ENCODE measurements at regions not wholly inside any gene's neighbourhood (a gene's known extent, or its start where the extent isn't known, plus 50 kb on each side); places are given as distances from the start of the nearest gene placed in this dataset.

DNA sequence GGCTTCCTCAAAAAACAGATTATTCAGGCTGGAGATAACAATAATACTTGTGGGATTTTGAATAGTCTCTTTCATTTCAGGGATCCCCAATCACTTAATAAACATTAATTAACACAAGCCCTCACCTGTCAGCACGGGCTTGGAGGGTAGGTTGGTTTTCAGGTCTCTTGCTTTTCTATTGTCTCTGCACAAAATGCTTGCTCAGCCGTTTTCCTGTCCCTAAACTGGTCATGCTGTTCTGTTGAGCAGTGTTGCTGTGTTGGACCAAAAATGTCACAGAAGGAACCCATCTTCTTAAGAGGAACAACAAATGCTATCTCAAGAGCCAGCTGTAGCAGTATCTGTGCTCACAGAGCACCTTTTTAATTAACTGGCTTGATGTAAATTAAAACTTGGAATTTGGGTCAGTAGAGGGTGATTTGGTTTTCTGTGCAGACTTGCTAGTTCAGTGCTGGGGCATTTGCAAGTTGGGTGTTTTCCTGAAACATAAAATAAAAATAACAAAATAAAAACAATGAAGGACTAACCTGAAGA lies 231.8 kb upstream of the CRY1 start:
- DNase-seq, result no peak

DNA sequence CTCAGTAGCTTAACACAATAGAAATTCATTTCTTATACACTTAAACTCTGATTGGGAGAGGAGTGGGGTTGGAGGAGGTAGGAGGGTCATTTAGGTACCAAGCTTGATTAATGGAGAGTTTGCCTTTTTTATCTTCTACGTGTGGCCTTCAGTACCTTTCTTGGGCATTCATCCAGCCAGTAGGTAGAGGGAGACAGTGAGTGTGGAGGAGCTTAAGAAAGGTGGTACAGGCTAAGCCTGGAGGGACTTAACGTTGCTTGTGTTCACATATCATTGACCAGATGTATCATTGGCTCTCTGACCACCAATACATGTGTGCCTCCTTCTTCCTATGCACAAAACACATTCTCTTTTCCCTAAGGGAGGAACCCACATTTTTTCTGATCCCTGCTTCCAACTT lies 232.9 kb upstream of the CRY1 start:
- no peak for DNase-seq

DNA sequence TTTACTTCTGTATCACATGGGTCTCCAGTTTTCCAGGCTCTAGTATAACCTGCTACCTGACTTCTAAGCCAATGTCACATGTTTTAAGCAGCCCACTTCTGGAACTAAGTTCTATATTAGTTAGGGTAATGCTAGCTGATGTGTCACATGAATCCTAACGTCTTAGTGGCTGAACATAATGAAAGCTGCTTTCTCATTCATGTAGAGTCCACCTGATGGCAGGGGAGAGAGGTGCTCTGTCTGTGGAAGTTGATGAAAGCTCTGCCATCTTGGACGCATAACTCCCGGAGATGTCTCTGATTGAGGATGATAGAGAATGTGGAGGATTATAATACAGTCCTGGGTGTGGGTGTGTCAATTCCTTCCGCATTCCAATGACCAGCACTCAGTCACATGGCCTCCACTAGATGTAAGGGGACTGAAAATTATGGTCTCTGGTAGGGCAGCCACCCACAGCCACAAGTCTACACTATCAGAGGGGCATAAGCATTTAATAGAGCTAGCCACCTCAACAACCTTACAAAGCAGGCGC lies 234.4 kb upstream of the CRY1 start:
- peak; percentile 26 for DNase-seq

GRCh38 chr12:107328442-107329133 lies 235.2 kb upstream of the CRY1 start:
- DNase-seq, result peak; percentile 84

DNA sequence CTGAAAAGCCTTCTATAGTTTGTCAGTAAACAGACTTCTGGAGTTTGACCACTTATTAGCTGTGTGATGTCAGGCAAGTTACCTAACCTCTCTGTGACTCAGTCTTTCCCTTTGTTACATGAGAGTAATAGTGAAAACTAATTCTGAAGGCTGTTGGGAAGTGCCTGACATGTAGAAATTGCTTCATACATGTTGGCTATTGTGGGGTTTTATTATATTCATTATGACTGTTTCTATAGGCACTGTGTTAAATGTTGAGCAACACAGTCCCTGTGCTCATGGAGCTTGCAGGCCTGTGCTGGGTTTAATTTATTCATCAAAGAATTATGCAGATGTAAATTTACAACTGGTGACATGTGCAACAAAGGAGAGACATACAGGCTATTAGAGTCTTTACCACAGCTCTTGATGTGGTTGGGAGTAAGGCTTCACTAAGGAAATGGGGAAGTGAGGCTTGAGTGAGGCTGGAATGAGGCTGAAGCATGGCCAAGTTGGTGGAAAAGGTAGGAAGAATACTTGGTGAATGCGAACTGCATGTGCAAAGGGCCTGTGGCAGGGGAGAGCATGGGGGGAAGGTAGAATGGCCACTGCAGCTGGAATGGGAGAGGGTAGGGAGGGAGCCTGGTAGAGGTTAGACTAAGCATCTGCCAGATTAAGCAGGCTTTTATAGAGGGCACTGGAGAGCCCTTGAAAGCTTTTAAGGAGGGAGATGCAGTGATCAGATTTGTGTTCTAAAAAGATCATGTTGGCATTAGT lies 236.4 kb upstream of the CRY1 start:
- peak; percentile 97 for DNase-seq

DNA sequence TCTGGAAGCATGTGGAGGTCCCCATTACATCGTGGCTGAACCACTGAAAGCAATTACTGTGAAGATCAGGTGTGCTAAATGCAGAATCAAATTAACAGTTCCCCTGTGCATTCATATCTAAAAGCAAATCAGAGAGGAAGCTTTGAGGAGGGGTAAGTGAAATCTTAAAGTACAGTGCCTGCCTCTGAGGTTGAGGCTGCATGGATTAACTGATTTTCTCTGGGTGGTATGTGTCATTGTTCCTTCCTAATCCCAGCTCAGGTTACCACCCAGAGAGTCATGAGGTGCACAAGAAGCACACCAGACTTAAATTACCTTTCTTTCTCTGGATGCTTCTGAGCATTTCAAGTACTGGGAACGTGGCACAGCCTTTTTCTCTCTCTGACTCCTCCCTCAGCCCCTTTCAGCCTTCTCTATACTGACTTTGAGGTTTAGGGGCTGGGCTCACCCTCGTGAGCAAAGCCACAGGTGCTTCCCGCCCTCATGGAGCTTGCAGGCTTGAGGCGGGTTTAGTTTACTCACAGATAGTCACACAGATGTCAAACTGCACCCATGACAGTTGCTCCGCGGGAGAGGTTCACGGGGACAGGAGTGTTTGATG lies 237.6 kb upstream of the CRY1 start:
- DNase-seq, result no peak

GRCh38 chr12:107331471-107331870 lies 238.1 kb upstream of the CRY1 start:
- DNase-seq, result no peak

DNA sequence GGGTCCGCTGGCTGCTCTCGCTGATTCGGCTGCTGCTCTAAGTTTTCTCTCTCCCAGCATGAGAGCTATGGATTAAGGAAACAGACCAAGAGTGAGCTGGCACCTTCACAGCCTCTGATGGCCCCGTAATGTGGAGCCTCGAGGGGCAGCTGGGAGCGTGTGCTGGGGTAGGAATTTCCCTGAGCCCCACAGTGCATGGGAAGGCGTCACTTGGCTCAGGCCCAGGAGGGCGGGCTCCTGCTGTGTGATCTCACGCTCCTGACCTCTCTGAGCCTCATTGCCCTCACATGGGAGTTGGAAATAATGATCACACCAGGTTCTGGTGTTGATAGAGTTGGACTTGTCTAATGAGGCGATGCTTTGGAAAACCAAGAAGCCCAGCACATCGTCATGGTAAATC lies 238.6 kb upstream of the CRY1 start:
- DNase-seq, result no peak

DNA sequence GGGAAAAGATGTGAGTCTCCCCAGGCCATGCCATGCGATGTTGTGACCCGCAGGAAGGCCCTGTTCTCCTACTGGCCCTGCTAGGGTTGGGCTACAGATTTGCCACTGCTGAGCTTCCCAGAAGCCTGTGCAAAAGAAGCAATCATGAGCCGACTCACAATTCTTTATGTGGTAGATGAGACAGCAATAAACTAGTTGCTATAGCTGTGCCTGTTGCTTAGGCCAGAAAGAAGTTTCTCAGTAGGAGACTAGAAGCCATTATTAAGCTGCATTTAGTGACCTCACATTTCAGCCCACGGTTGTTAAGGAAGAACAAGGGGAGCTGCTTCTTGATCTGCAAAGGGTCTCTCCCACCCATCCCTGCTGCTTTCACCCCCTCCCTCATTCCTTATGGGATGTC lies 239.4 kb upstream of the CRY1 start:
- DNase-seq, result no peak

DNA sequence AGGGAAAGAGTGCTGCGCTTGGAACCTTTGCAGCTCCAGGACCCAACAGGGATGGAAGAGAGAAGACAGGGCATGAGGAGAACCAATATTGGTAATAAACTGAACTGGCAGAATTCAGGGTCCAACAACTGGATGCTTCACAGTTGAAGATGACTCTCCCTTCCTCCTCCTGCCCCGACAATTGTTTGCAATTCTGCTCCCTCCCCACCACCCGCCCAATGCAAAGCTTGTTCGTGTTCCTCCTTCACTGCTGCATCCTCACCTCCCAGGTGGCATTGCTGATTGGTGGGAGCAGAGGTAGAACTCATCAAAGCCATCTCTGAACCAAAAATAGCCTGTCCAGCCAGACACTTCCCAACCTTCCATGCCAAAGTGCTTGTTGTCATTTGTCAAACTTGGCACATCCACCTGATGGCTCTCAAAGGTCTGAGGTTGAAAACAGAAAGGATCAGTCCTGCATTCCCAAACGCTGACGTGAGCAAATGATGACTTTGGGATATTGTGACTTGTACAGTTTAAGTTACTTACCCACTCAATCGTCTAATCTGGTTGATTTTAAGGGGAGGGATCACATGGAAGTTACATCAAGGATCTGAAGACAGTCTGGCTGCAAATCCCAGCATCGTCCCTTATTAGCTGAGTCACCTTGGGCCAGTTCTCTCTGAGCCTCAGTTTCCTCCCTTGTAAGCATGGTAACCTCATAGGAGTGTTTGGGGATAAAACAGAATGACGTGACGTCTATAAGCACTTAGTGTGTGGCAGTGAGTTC lies 242.6 kb upstream of the CRY1 start:
- DNase-seq, result no peak

GRCh38 chr12:107336695-107337094 lies 243.3 kb upstream of the CRY1 start:
- no peak for DNase-seq

DNA sequence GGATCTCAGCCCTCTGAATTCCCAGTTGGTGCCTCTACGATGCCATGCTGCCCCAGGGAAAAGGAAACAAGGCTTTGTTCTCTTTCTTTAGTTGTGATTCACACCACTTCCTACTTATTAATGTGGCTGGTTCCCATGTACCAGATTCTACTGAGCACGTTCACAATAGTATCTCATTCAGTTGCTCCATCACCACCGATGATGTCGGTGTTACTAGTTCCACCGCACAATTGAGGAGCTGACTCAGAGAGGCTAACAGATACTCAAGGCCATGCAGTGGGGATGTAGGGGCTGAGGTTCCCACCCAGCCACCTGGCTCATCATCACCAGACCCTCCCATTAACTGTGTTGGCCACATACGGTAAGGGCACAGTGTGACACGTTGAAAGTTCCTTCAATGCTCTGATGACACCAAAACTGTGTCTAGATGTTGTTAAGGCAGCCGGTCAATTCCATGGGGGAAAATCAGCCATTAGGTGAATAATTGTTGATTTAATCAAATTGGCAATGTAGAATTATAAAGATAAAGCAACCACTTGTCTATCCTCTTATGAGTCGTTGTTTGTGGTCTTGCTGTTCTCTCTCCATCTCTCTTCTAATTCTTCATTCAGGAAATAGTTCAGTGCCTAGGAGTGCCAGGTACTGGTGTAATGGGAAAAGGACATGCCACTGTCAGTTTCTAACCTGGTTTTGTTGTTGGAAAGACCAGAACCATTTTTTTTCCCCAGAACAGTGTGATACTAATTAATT lies 244.2 kb upstream of the CRY1 start:
- peak; percentile 76 for DNase-seq

DNA sequence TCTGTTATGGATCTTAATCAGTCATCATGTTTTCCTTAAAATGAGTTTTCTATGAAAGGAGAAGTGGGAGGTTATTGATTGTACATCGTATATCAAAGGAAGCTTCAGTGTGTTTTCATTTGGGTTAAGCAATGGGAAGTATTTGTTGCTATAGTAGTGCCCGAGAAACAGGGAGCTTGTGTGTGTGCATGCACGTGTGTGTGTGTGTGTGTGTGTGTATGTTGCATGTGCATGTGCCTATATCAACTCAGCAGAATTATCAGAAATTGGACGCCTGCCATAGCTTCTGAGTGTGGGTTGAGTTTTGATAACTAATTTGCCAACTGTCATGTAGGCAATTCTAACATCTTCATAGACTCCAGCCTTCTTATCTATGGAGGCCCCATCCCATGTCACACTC lies 246.1 kb upstream of the CRY1 start:
- DNase-seq, result no peak

DNA sequence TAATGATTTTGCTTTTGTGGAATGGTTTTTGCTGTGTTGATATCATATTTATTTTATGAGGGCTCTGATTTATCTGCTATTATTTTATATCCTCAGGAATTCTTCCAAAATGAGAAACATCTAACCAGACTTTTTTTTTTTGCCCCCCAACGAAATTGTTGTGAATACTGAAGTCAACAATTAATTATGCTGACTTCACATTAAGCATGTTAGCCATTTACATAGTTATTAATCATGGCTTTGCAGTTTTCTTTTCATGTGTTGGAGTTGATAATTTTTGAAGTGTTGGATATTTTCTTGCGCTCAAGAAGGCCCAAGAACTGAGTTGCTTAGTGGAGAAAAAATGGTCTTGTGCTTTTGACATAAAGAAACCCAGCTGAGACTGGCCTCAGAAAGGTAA lies 246.6 kb upstream of the CRY1 start:
- no peak for DNase-seq

- DNase-seq, result no peak
Measured at GRCh38 chr12:107340898-107341297, 247.5 kb upstream of the CRY1 start.

DNA sequence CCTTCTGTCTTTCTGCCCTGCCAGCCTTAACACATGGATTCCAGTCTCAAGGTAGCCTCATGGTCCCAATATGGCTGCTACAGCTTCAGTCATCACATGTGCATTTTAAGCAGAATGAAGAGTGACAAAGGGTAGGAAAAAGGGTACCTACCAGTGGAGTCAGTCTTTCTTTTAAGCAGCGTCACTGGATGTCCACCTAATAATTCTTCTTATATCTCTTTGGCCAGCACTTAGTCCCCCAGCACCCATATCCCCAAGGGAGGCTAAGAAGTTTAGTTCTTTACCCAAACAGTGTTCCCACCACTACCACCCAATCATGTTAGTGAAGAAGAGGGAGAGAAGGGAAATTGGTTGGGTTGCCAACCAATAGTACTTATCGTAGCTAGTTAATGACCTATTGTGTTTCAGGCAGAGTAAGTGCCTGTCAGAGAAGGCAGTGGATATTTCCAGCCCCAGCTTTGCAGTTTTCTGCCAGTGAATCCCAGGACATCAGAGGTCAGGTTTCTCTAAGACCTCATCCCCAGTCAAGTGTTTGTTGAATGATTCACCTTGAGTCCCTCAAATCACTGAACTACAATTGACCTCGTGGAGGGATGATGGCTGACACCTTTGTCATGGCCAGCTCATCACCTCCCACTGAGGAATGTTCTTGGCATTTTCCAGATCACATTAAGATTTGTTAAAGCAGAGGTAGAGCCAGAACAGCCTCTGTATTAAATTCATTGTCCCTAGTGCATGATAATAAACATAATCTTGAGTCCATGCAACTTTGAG lies 250.9 kb upstream of the CRY1 start:
- DNase-seq, result no peak

DNA sequence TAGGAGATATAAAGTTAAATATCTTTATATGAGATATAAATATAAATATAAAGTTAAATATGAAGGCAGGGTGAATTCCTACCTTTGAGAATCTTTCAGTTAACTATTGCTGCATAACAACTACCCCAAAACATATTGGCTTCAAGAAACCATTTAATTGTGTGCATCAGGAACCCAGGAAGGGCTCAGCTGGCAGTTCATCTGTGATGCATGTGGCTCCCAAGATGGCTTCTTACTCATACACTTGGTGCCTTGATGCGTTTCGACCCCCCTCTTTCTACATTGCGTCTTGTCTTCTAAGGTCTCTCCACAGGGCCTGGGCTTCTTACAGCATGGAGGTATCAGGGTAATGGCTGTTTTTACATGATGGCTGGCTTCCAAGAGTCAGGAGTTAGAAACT lies 253.9 kb upstream of the CRY1 start:
- DNase-seq, result no peak

DNA sequence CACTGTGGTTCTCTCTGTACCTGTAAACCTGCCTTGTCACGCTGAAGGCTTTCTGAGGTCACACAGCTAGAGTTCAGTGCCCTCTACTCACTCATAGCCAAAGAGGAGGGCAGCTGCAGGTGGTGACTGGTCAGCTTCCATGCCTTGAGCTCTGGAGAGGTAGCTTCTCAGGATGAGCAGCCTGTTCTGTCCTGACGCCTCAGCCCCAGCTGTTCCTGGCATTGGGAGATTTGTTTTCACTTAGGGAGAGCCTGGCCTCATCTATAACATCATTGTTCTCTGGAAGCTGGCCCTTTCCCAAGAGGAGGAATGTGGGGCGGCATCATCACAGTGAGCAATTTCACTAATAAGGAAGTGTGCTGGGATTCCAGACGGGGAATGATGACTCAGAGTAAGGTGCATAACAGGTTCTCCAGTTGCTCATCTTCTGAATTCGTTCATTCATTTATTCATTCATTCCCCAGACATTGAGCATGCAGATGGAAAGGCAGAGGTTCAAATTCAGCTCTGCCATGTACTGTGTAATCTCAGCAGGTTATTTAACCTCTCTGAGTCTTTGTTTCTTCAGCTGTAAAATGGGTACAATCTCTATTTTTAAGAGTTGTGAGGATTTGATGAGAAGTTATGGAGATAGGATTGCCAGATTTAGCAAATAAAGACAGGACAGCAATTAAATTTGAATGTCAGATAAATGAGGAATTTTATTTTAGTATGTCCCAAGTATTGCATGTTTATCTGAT lies 255.8 kb upstream of the CRY1 start:
- DNase-seq, result no peak

DNA sequence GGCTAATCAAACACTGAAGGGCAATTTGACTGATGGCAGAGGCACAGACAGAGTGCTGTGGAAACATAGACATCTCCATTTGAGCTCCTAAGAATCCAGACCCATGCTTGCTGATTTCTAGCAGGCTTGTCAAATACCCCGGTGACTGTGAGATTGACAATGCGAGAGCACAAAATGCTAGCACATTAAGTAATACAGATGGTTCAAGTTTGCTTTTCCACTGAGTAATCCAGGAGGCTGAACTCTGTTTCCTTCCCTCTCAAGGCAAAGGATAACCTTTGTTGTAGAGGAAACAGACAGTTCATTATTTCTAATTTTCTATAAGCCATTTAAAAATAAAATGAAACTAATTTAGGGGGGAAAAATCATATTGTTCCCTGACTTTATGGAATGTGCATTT lies 256.5 kb upstream of the CRY1 start:
- DNase-seq, result no peak

DNA sequence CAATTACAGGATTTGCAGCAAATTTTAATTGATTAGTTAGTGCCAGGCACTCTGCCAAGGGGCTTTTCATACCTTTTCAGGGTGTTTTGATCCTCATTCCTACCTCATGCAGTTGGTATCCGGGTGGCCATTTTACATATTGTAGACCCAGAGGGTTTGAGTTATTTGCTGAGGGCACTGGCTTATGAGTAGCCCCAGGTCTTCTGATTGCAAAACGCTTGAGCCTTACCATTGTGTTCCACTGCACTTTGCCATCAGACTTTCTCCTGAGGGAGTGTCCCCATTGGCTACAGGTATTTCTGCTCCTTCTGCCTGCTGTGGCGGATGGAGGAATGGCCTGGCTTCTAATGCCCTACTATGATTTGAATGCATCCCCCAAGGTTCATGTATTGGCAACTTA lies 257.8 kb upstream of the CRY1 start:
- no peak for DNase-seq

DNA sequence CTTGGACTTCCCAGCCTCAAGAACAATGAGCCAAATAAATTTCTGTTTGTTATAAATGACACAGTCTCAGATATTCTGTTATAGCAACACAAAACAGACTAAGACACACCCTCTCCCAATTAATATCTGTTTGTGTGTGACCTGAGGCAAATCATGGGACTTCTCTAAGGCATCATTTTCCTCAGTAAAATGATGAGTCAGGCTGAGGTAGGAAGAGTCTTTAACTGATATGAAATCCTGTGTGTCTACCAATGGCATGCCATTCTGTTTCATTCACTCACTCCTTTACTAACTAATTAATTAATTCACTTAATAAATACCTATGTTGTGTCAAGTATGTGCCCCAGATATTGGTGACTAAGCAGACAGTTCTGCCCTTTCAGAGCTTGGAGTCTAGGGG lies 258.4 kb upstream of the CRY1 start:
- DNase-seq, result no peak

All from inflammatory macrophage treated with lipopolysaccharide for 4 hours (primary cell).